ENCODE measurements at regions not wholly inside any gene's neighbourhood (a gene's known extent, or its start where the extent isn't known, plus 50 kb on each side); places are given as distances from the start of the nearest gene placed in this dataset.

GRCh38 chr1:5758000-5758858, 234.0 kb downstream of the NPHP4 start:
- Histone ChIP-seq H3K27me3 (ENCODE audit: control insufficient read depth, insufficient read depth, low read length, poor library complexity, severe bottlenecking) (no peaks in the 10 kb centered on the region), H3K27ac (ENCODE audit: insufficient read depth, low read depth, low read length, poor library complexity, severe bottlenecking) (no peak overlapping the region), H3K9me3 (ENCODE audit: control insufficient read depth, low read length) (no peaks in the 10 kb centered on the region), H3K36me3 (ENCODE audit: control insufficient read depth, insufficient read depth, low read length) (no peaks in the 10 kb centered on the region), H3K4me1 (ENCODE audit: control insufficient read depth, insufficient read depth, low read length) (peaks cover 7% of the 10 kb centered on the region), H3K4me3 (ENCODE audit: insufficient read depth, low read depth, low read length) (no peak overlapping the region)
- WGBS, 2 experiments = 90 to 93% methylated on average over 18 of the region's 18 CpGs

DNA sequence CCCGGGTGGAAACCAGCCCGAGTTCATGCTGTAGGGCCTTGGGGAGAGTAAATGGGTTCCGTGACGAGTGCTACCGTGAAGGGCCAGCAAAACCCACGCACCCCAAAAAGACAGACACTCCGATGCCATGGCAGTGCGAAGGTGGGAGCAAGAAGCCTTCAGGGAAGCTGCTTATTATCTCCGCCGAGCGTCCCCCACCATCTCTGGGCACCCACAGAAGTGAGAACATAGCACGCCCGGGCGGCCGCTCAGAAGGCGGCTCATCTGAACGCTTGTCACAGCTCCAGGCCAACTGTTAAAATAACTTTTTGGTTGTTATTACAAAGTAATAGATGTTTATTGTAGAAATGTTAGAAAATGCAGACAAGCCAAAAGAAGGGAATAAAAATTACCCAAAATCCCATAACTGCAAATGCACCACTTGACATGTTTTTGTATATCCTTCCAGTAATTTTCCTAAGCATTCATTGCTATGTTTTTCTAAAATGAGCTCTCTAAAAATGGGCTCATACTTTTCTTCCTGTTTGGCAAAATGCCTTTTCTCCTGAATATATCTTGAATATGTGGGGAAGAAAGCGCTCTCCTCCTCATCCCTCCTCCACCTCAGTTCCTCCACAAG, 234.9 kb downstream of the NPHP4 start:
- Histone ChIP-seq H3K9me3 (ENCODE audit: control insufficient read depth, low read length) (no peaks in the 10 kb centered on the region), H3K27ac (ENCODE audit: insufficient read depth, low read depth, low read length, poor library complexity, severe bottlenecking) (no peak overlapping the region), H3K36me3 (ENCODE audit: control insufficient read depth, insufficient read depth, low read length) (no peaks in the 10 kb centered on the region), H3K4me3 (ENCODE audit: insufficient read depth, low read depth, low read length) (no peak overlapping the region), H3K4me1 (ENCODE audit: control insufficient read depth, insufficient read depth, low read length) (peaks cover 15% of the 10 kb centered on the region), H3K27me3 (ENCODE audit: control insufficient read depth, insufficient read depth, low read length, poor library complexity, severe bottlenecking) (no peaks in the 10 kb centered on the region)
- 93 to 96% methylated on average over 17 of the region's 18 CpGs for WGBS, 2 experiments

DNA sequence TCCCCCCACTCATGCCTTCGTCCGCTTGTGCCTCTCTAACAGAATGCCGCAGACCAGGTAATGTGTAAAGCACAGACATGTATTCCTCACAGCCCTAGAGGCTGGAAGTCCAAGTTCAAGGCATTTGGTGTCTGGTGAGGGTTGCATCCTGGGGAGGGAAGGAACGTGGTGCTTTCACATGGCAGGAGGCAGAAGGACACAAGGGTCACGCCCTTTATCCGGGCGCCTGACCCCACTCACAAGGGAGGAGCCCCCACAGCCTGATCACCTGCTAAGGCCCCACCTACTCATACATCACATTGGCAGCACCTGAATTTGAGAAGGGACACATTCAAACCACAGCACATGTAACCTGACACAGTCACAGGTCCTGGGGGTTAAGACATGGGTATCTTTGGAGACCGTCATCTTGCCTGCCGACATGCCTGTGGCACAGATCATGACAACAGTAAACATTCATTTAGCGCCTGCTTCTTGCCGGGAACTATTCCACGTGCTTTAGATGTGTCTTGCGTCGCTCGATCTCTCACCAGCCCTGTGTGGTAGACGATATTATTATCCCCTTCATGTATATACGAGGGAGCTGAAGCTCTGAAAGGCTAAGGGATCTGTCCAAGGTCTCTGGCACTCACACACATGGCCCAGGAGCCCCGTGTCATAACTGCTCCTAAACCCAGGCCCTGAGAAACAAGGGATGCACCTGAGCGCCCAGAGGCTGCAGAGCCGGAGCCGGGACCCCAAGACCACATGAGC, 235.6 kb downstream of the NPHP4 start:
- Histone ChIP-seq H3K4me1 (ENCODE audit: control insufficient read depth, insufficient read depth, low read length) (peaks cover 22% of the 10 kb centered on the region), H3K27ac (ENCODE audit: insufficient read depth, low read depth, low read length, poor library complexity, severe bottlenecking) (no peak overlapping the region), H3K9me3 (ENCODE audit: control insufficient read depth, low read length) (no peaks in the 10 kb centered on the region), H3K36me3 (ENCODE audit: control insufficient read depth, insufficient read depth, low read length) (no peaks in the 10 kb centered on the region), H3K4me3 (ENCODE audit: insufficient read depth, low read depth, low read length) (no peak overlapping the region), H3K27me3 (ENCODE audit: control insufficient read depth, insufficient read depth, low read length, poor library complexity, severe bottlenecking) (no peaks in the 10 kb centered on the region)
- 93% methylated on average over 21 of the region's 21 CpGs for WGBS, 2 experiments

DNA sequence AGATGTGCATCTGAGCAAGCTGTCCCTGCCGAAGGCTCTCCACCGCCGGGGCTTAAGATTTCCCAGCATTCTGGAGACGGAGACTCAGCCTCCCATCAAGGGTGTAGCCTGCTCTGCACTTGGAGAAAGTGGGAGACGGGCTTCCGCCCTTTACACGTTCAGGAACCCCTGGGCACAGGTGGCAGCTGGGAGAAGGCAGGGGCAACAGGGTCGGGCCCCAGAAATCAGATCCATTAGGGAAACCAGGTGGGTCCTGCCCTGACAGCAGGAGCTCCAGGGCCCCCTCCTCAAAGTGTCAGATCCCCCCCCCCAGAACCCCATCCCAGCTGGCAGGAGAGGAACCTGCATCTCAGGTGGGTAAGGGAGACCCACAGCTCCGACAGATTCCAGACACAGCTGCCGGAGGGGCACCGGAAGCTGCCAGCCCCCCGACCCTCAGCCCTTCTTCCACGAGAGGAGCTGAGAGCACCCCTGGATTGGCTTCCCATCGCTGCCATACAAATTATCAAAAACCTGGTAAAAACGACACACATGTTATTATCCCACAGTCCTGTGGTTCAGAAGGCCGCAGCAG, 236.6 kb downstream of the NPHP4 start:
- H3K27me3 ChIP-seq (ENCODE audit: control insufficient read depth, insufficient read depth, low read length, poor library complexity, severe bottlenecking) = no peaks in the 10 kb centered on the region
- peaks cover 32% of the 10 kb centered on the region for H3K4me1 ChIP-seq (ENCODE audit: control insufficient read depth, insufficient read depth, low read length)
- H3K36me3 ChIP-seq (ENCODE audit: control insufficient read depth, insufficient read depth, low read length) = no peaks in the 10 kb centered on the region
- 91% methylated on average over 16 of the region's 16 CpGs for WGBS, 2 experiments
- no peak overlapping the region for H3K4me3 ChIP-seq (ENCODE audit: insufficient read depth, low read depth, low read length)
- H3K9me3 ChIP-seq (ENCODE audit: control insufficient read depth, low read length) = no peaks in the 10 kb centered on the region
- H3K27ac ChIP-seq (ENCODE audit: insufficient read depth, low read depth, low read length, poor library complexity, severe bottlenecking) = no peak overlapping the region

GRCh38 chr1:5754817-5755551, 237.2 kb downstream of the NPHP4 start:
- H3K27me3 ChIP-seq (ENCODE audit: control insufficient read depth, insufficient read depth, low read length, poor library complexity, severe bottlenecking) = no peaks in the 10 kb centered on the region
- H3K36me3 ChIP-seq (ENCODE audit: control insufficient read depth, insufficient read depth, low read length) = no peaks in the 10 kb centered on the region
- peaks cover 38% of the 10 kb centered on the region for H3K4me1 ChIP-seq (ENCODE audit: control insufficient read depth, insufficient read depth, low read length)
- WGBS, 2 experiments = 88 to 90% methylated on average over 14 of the region's 14 CpGs
- no peaks in the 10 kb centered on the region for H3K9me3 ChIP-seq (ENCODE audit: control insufficient read depth, low read length)
- H3K4me3 ChIP-seq (ENCODE audit: insufficient read depth, low read depth, low read length) = no peak overlapping the region
- H3K27ac ChIP-seq (ENCODE audit: insufficient read depth, low read depth, low read length, poor library complexity, severe bottlenecking) = no peak overlapping the region

DNA sequence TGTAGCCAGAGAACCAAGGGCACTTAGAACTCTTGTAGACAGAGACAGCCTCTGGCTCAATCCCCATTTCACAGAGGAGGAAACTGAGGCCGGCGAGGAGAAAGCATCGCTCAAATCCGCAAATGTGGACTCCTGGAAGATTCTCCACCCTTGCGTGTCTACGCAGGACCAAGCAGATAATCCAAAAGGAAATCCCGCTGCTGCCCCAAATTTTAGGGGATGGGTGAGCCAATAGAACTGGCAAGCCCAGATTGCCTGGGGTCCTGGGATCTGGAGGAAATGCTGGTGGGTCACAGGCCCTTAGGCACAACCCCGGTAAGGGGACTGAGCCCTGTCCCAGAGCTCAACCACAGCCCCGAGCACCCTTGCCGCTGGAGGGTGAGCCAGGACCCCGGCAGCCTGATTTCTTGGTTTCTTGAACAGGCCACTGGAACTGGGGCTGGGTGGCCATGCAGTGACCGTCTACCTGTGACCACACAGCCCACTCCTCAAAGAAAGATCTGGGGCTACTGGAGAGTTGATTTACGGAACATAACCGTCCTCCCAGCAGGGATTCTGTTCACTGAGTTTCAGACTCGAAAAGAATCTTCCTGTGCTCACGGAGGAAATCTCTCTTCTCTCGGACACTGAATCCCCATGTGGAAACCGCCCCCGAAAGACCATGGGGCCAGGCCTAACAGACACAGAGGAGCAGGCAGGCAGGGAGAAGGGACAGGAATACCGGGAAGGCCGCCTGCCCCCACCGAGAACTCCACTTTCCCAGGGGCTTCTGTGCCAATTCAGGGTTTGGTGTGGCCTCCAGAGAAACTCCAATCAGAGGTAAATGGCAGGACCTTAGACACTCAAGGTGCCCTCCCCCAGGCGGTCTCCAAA, 238.4 kb downstream of the NPHP4 start:
- H3K27me3 ChIP-seq (ENCODE audit: control insufficient read depth, insufficient read depth, low read length, poor library complexity, severe bottlenecking) = no peaks in the 10 kb centered on the region
- H3K9me3 ChIP-seq (ENCODE audit: control insufficient read depth, low read length) = no peaks in the 10 kb centered on the region
- no peak overlapping the region for H3K4me3 ChIP-seq (ENCODE audit: insufficient read depth, low read depth, low read length)
- WGBS, 2 experiments = 90% methylated on average over 23 of the region's 23 CpGs
- no peak overlapping the region for H3K27ac ChIP-seq (ENCODE audit: insufficient read depth, low read depth, low read length, poor library complexity, severe bottlenecking)
- peaks cover 39% of the 10 kb centered on the region for H3K4me1 ChIP-seq (ENCODE audit: control insufficient read depth, insufficient read depth, low read length)
- no peaks in the 10 kb centered on the region for H3K36me3 ChIP-seq (ENCODE audit: control insufficient read depth, insufficient read depth, low read length)

- Histone ChIP-seq H3K36me3 (ENCODE audit: control insufficient read depth, insufficient read depth, low read length) (no peaks in the 10 kb centered on the region), H3K9me3 (ENCODE audit: control insufficient read depth, low read length) (no peaks in the 10 kb centered on the region), H3K4me3 (ENCODE audit: insufficient read depth, low read depth, low read length) (no peak overlapping the region), H3K27ac (ENCODE audit: insufficient read depth, low read depth, low read length, poor library complexity, severe bottlenecking) (no peak overlapping the region), H3K27me3 (ENCODE audit: control insufficient read depth, insufficient read depth, low read length, poor library complexity, severe bottlenecking) (no peaks in the 10 kb centered on the region), H3K4me1 (ENCODE audit: control insufficient read depth, insufficient read depth, low read length) (peaks cover 39% of the 10 kb centered on the region)
- WGBS, 2 experiments = 84 to 86% methylated on average over 15 of the region's 15 CpGs
Measured at GRCh38 chr1:5752746-5753548, 239.3 kb downstream of the NPHP4 start.

GRCh38 chr1:5751833-5752745, 240.1 kb downstream of the NPHP4 start:
- Histone ChIP-seq H3K9me3 (ENCODE audit: control insufficient read depth, low read length) (no peaks in the 10 kb centered on the region), H3K36me3 (ENCODE audit: control insufficient read depth, insufficient read depth, low read length) (no peaks in the 10 kb centered on the region), H3K27me3 (ENCODE audit: control insufficient read depth, insufficient read depth, low read length, poor library complexity, severe bottlenecking) (no peaks in the 10 kb centered on the region), H3K27ac (ENCODE audit: insufficient read depth, low read depth, low read length, poor library complexity, severe bottlenecking) (no peak overlapping the region), H3K4me3 (ENCODE audit: insufficient read depth, low read depth, low read length) (no peak overlapping the region), H3K4me1 (ENCODE audit: control insufficient read depth, insufficient read depth, low read length) (peaks cover 40% of the 10 kb centered on the region)
- WGBS, 2 experiments = 58 to 65% methylated on average over 14 of the region's 14 CpGs

Data from ectodermal cell (in vitro differentiated cells).